Activated gamma-delta T cell (primary cell): ENCODE measurements at regions not wholly inside any gene's neighbourhood (a gene's known extent, or its start where the extent isn't known, plus 50 kb on each side); places are given as distances from the start of the nearest gene placed in this dataset.
"Not testable (repeated sequence)": the region's sequence is repeated elsewhere in the genome, so short reads cannot be mapped to it uniquely, and the experiment has no call there.

Experiments used
- DNase-seq: peaks from one replicate; lab custom pipeline; 2025; lab: John Stamatoyannopoulos, UW

- no peak for DNase-seq
Observed at GRCh38 chr2:192544371-192544955, 349.7 kb upstream of the TMEFF2 start.

DNA sequence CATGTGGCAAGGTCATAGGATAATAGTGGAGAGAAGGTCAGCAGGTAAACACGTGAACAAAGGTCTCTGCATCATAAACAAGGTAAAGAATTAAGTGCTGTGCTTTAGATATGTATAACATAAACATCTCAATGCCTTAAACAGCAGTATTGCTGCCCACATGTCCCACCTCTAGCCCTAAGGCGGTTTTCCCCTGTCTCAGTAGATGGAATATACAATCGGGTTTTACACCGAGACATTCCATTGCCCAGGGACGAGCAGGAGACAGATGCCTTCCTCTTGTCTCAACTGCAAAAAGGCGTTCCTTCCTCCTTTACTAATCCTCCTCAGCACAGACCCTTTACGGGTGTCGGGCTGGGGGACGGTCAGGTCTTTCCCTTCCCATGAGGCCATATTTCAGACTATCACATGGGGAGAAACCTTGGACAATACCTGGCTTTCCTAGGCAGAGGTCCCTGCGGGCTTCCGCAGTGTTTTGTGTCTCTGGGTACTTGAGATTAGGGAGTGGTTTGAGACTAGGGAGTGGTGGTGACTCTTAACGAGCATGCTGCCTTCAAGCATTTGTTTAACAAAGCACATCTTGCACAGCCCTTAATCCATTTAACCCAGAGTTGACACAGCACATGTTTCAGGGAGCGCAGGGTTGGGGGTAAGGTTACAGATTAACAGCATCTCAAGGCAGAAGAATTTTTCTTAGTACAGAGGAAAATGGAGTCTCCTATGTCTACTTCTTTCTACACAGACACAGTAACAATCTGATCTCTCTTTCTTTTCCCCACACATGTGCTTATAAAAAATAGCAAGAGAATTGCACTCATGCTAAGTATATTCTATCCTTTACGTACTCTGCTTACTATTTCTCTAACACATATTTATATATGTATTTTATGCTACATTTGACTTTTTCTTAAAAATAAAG is 347.7 kb upstream of the TMEFF2 start:
- not testable (repeated sequence) for DNase-seq

GRCh38 chr2:192539306-192539705 is 344.6 kb upstream of the TMEFF2 start:
- DNase-seq: no peak

GRCh38 chr2:192536922-192537624 is 342.3 kb upstream of the TMEFF2 start:
- DNase-seq: no peak

- DNase-seq: no peak
Observed at GRCh38 chr2:192535956-192536921, 341.5 kb upstream of the TMEFF2 start.

- no peak for DNase-seq
Observed at GRCh38 chr2:192534072-192534471, 339.3 kb upstream of the TMEFF2 start.

GRCh38 chr2:192524642-192525251 is 330.0 kb upstream of the TMEFF2 start:
- DNase-seq: not testable (repeated sequence)

DNA sequence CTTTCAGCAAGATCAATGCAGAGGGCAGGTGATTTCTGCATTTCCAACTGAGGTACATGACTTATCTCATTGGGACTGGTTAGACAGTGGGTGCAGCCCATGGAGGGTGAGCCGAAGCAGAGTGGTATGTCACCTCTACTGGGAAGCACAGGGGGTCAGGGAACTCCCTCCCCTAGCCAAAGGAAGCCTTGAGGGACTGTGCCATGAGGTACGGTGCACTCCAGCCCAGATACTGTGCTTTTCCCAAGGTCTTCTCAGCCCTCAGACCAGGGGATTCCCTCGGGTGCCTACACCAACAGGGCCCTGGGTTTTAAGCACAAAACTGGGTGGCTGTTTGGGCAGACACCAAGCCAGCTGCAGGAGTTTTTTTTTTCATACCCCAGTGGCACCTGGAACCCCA is 329.5 kb upstream of the TMEFF2 start:
- not testable (repeated sequence) for DNase-seq

GRCh38 chr2:192515937-192516336 is 321.2 kb upstream of the TMEFF2 start:
- no peak for DNase-seq

- DNase-seq: no peak
Observed at GRCh38 chr2:192513575-192513974, 318.8 kb upstream of the TMEFF2 start.

- not testable (repeated sequence) for DNase-seq
Observed at GRCh38 chr2:192507836-192508450, 313.2 kb upstream of the TMEFF2 start.

GRCh38 chr2:192500550-192501200 is 305.9 kb upstream of the TMEFF2 start:
- no peak for DNase-seq

DNA sequence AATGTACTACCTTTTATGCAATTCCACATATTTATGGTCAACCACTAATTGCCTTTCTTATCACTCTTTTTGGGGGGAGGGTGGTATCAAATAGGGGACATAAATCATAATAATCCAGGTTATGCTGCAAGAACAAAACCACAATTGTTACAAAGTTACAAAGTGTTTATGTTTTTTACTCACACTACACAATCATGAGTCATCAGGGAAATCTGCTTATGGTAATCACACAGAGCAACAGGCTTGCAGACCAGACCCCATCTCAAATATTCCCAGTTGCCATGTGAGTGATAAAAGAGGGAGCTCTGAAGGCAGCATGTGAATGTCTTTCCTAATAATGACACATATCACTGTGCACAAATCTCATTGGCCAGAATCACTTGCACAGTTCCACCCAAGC is 304.7 kb upstream of the TMEFF2 start:
- DNase-seq: no peak

DNA sequence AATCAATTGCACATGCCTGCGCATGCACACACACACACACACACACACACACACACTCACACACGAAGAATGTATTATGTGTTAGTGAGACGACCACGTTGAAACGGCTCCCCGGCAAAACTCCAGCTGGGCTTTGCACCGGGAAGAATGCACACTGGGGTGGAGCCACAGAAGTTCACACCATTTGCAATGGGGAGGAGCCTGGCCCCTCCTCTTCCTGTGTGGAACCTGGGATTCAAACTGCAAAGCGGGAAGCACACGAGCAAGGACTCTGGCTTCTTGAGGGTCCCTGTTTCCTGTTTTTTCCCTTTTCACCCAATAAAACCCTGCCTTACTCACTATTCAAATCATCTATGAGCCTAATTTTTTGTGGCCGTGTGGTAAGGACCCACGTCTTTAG is 304.0 kb upstream of the TMEFF2 start:
- DNase-seq: no peak

- DNase-seq: not testable (repeated sequence)
Observed at GRCh38 chr2:192488158-192488557, 293.4 kb upstream of the TMEFF2 start.

GRCh38 chr2:192487636-192488035 is 292.9 kb upstream of the TMEFF2 start:
- no peak for DNase-seq

GRCh38 chr2:192484903-192485302 is 290.2 kb upstream of the TMEFF2 start:
- no peak for DNase-seq

GRCh38 chr2:192480984-192481383 is 286.3 kb upstream of the TMEFF2 start:
- DNase-seq: no peak

GRCh38 chr2:192473331-192473730 is 278.6 kb upstream of the TMEFF2 start:
- no peak for DNase-seq

- DNase-seq: no peak
Observed at GRCh38 chr2:192471982-192472381, 277.2 kb upstream of the TMEFF2 start.
